ENCODE measurements at regions not wholly inside any gene's neighbourhood (a gene's known extent, or its start where the extent isn't known, plus 50 kb on each side); places are given as distances from the start of the nearest gene placed in this dataset.

DNA sequence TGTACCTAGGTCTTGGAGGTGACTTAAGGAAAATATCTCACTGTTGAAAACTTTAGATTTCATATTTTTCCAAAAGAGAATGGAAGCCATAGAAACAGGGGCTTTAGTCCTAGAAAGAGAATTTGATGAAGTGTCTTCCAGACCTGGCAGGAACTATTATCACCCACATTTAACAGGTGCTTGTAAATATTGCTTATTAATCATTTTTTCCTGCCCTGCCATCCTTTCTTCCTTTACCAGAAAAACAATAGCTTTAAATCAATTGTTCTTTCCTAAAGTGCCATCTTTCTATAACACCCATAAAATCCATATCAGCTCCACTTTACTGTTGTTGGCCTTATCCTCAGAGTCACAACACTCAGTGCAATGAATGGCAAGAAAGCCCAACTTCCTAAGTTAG lies 350.9 kb downstream of the YTHDC2 start:
- TF ChIP-seq, protein P1, sequence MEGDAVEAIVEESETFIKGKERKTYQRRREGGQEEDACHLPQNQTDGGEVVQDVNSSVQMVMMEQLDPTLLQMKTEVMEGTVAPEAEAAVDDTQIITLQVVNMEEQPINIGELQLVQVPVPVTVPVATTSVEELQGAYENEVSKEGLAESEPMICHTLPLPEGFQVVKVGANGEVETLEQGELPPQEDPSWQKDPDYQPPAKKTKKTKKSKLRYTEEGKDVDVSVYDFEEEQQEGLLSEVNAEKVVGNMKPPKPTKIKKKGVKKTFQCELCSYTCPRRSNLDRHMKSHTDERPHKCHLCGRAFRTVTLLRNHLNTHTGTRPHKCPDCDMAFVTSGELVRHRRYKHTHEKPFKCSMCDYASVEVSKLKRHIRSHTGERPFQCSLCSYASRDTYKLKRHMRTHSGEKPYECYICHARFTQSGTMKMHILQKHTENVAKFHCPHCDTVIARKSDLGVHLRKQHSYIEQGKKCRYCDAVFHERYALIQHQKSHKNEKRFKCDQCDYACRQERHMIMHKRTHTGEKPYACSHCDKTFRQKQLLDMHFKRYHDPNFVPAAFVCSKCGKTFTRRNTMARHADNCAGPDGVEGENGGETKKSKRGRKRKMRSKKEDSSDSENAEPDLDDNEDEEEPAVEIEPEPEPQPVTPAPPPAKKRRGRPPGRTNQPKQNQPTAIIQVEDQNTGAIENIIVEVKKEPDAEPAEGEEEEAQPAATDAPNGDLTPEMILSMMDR (conservative IDR thresholded peaks at IDR 0.05), result no peak
- H3K27ac ChIP-seq, result no peak overlapping the region

DNA sequence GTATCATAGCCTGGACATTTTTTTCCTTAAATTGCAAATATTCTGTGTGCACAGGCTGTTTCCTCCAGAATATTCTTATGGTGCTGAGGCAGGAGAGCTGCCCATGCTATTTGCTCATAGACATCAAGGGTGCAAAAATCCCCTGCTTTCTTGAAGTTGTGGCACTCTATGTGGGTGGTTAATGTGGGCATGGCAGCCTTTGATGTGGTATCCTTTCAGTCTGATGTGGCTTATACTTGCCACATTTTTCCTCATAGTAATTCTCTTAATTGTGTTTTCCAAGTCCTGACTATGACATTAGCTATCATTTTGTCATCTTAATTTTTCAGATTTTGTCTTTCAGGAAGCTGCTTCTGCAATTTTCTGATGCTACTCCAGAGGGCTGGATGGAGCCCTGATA lies 353.3 kb downstream of the YTHDC2 start:
- TF ChIP-seq, protein P1 (conservative IDR thresholded peaks at IDR 0.05), result no peak
- no peak overlapping the region for H3K27ac ChIP-seq

DNA sequence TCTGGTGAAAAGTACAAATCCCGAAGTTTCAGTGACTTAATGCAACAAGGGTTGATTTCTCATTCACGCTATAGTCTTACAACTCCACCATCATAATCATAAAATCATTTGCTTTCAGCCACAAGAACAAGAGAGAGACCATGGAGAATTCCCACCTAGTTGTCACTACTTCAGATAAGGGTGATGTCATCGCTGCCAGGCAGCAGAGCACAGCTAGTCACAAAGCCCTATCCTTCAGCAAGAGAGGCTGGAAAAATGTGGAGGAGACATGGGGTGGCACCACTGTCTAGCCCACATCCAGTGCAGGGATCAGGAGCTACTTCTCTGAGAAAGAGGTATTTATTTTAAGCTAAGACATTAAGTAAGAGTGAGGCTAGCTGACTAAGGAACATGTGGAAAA lies 356.1 kb downstream of the YTHDC2 start:
- TF ChIP-seq, protein P1 (conservative IDR thresholded peaks at IDR 0.05), result no peak
- H3K27ac ChIP-seq, result no peak overlapping the region

DNA sequence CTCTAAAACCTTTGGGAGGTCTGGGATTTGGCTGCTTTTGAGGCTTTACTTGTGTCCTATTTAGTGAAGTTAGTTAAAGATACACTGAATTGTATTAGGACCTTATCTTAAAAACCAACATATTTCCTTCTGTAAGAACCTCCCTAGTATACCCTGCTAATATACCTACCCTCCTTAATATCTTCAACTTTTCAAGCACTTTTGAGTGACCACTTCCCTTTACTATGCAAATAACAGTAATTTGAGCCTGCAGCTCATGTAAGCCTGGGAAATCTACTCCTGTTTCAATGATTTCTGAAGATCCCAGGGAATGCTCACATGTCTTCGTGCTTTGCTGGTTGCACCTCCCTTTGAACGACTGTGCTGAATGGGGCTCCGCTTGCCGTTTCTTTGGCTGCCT lies 358.5 kb downstream of the YTHDC2 start:
- H3K27ac ChIP-seq, result no peak overlapping the region
- TF ChIP-seq, protein P1 (conservative IDR thresholded peaks at IDR 0.05), result no peak

DNA sequence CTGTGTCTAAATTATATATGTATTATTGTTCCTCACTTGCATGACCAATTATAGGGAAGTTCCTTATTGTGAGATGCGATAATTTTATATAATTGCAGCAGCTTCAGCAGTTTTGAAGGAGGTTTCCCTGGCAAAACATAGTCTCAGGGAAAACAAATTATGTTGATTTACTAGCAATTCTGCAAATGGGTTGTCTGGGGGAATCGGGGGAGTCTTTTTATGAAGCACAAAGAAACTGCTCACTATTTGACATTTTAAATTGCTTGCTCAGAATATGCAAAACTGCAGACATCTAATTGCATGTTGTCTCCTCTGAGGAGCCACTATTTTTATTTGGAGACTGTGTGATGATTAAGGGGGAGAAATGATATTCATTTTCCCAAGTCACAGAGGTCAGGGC lies 361.6 kb downstream of the YTHDC2 start:
- H3K27ac ChIP-seq, result no peak overlapping the region
- TF ChIP-seq, protein P1 (conservative IDR thresholded peaks at IDR 0.05), result no peak

DNA sequence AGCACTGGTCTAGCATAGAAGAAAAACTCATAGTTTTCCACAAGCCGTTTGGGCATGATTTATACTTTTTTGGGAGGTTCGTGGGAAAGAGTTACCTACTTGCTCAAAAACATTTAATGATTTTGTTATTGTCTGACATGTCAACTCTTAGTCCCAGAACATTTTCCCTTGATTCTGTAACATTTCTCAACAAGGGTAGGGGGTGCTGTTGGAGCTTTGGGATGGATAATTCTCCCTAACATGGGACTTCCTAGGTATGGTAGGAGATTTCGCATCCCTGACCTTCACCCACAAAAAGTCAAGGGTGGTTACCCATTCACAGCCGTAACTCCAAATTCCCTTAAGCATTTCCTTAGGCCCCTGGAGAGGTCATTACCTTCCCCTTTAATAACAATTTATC lies 378.0 kb downstream of the YTHDC2 start:
- TF ChIP-seq, protein P1 (conservative IDR thresholded peaks at IDR 0.05), result no peak

DNA sequence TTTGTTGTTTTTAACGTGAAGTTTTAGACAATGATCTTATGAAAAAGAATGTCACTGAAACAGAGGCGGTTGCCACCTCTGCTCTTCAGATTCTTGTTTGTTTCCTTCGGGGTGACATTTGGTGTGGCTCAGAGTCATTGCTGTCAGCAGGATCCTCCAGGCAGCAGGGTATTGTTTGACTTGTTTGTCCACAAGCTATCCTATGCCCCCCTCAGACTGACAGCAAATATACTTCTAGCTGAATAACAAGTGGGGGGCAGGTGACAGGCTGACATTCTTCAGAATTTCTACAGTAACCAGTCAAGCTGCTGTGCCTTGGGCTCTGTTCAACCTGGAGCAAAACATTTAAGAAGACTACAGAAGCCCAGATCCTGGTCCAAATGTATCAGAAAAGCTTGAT lies 383.3 kb downstream of the YTHDC2 start:
- H3K27ac ChIP-seq, result no peak overlapping the region
- TF ChIP-seq, protein P1 (conservative IDR thresholded peaks at IDR 0.05), result no peak

More for the DNA sequence above, 378.0 kb downstream of the YTHDC2 start:
- no peak overlapping the region for H3K27ac ChIP-seq

DNA sequence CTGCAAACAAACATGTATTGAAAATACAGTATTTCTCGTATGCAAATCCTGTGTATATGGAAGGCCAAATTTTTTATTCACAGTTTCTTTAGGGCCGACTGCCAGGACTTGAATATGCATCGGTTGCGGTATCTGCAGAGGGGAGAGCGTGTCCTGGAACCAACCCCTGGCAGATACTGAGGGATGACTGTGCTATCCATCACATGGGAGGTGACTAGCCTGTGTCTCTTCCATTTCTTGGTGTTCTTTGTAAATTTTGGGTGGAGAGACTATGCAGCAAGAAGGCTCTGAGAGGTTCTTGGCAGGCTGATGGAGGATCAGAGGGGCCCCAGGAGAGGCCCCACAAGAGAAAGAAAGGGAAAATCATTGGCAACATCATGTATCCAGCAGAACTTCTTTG lies 384.3 kb downstream of the YTHDC2 start:
- TF ChIP-seq, protein P1 (conservative IDR thresholded peaks at IDR 0.05), result no peak
- H3K27ac ChIP-seq, result no peak overlapping the region

Measured in VCaP (cell line).